LNCaP clone FGC (cell line): ENCODE measurements at regions not wholly inside any gene's neighbourhood (a gene's known extent, or its start where the extent isn't known, plus 50 kb on each side); places are given as distances from the start of the nearest gene placed in this dataset.

ENCODE experiments used
- DNase-seq: peaks from one replicate; pipeline ENCODE4 v3.0.0-alpha.2; 2011; ENCODE audit warnings: low read depth
- H3K4me3 ChIP-seq: 2 replicates; pipeline ENCODE4 v1.5.1; 2011; ENCODE audit warnings: mild to moderate bottlenecking, low read depth, low read length, control low read depth
- TF ChIP-seq, protein P1 (sequence below): IDR thresholded peaks from 2 replicates; pipeline ENCODE4 v1.5.1; 2012; ENCODE audit warnings: mild to moderate bottlenecking; ENCODE audit not compliant: control insufficient read depth, insufficient read depth; ENCODE audit errors: extremely low read depth

DNA sequence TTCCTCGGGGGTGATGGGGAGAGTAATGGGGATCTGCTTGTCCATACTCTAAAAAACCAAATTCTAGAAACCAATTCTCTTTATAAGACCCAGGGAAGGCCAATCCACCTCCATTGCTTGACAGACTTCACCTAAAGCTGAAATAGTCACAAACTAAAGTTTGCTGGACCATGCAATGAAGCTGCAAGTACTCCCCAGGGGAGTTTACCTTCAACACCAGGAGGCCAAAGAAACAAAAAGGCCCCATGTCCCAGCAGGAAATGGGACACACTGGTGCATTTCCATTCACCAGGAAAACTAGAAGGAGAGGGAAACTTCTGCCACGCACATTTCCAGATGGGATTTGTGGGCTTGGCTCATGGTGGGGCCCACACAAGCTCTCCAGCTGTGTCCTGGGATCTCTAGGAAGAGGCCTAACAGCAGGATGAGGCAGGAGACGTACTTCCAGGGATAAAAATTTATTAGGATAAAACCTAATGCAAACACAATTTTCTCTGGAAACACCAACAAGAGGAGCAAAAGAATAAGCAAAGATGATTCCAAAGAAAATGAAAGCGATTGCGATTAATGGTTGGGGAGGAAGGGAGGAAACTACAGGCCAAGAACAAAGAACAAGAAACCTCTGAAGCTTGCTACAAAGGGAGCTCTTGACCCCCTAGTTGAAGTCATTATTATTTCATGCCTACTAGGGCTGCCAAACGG lies 238.0 kb upstream of the LRTM1 start:
- no peak for DNase-seq
- no peak overlapping the region for H3K4me3 ChIP-seq
- TF ChIP-seq, protein P1, sequence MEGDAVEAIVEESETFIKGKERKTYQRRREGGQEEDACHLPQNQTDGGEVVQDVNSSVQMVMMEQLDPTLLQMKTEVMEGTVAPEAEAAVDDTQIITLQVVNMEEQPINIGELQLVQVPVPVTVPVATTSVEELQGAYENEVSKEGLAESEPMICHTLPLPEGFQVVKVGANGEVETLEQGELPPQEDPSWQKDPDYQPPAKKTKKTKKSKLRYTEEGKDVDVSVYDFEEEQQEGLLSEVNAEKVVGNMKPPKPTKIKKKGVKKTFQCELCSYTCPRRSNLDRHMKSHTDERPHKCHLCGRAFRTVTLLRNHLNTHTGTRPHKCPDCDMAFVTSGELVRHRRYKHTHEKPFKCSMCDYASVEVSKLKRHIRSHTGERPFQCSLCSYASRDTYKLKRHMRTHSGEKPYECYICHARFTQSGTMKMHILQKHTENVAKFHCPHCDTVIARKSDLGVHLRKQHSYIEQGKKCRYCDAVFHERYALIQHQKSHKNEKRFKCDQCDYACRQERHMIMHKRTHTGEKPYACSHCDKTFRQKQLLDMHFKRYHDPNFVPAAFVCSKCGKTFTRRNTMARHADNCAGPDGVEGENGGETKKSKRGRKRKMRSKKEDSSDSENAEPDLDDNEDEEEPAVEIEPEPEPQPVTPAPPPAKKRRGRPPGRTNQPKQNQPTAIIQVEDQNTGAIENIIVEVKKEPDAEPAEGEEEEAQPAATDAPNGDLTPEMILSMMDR = no peak

DNA sequence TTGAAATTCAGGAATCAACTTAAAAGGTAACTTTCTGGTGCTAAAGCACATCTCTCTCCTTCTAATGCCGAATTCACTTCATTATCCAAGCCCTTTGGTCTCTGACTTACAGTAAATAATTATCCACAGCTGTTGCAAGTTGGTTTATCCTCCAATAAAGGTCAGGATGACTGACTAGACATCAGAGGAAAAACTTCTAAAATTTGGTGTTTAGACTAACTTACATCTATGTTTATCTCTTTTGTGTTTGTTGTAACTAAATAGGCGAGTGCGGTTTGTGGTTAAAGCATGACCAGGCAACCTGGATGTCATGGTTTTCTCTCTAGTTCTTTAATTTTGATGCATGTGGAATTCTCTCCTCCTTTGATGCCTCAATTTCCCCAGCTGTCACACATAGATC lies 237.4 kb upstream of the LRTM1 start:
- H3K4me3 ChIP-seq = no peak overlapping the region
- TF ChIP-seq, protein P1 = no peak
- DNase-seq = no peak

- DNase-seq = no peak
- TF ChIP-seq, protein P1 = no peak
- no peak overlapping the region for H3K4me3 ChIP-seq
These were observed 237.0 kb upstream of the LRTM1 start for GRCh38 chr3:55164876-55165275.

DNA sequence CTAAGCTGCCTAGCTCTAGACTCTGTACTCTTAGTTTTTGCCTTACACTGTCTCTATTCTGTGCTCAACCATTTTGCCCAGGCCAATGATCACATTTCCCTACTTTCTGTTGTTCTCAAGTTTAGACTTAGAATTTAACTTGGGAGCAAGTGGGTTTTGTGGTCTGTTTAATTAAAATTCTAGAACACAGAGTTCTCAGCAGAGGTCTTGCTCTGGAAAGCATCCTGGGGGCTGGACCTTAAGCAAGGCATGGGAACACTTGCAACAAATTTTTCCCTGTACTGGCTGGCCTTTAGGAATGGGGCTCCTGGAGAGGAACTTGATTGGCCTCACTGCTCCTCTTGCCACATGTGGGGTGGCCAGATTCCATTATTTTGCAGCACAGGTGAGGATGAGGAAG lies 236.3 kb upstream of the LRTM1 start:
- TF ChIP-seq, protein P1 = no peak
- no peak for DNase-seq
- H3K4me3 ChIP-seq = no peak overlapping the region

GRCh38 chr3:55163421-55163820 lies 235.6 kb upstream of the LRTM1 start:
- no peak overlapping the region for H3K4me3 ChIP-seq
- TF ChIP-seq, protein P1 = no peak
- no peak for DNase-seq

GRCh38 chr3:55162031-55162795 lies 234.4 kb upstream of the LRTM1 start:
- TF ChIP-seq, protein P1 = no peak
- no peak for DNase-seq
- H3K4me3 ChIP-seq = no peak overlapping the region
